PC-9 (cell line): ENCODE measurements at regions not wholly inside any gene's neighbourhood (a gene's known extent, or its start where the extent isn't known, plus 50 kb on each side); places are given as distances from the start of the nearest gene placed in this dataset.

Source experiments
- BruUV-seq: library from RNA; stranded (reverse); fragments of 400-500 nt; replicated peaks from 2 replicates; lab custom pipeline; 2021; lab: Mats Ljungman, UMichigan
- CTCF ChIA-PET: fragments of 300-600 bp; sonication (Branson Sonifier 250); formaldehyde crosslinking; loops from one replicate; lab custom pipeline; 2022; ENCODE audit warnings: antibody characterized with exemption; lab: Charles Lee
- POLR2A ChIA-PET: fragments of 300-600 bp; sonication (Branson Sonifier 250); formaldehyde crosslinking; loops from one replicate; lab custom pipeline; 2022; ENCODE audit warnings: antibody characterized with exemption; ENCODE audit not compliant: unreplicated experiment; lab: Charles Lee
- DNase-seq, 2 experiments: peaks; one replicate each; pipeline versions ENCODE4 v3.0.0 to v3.0.0-alpha.2; 2015 to 2022; ENCODE audit warnings: mixed read lengths in 1 of 2
- H2AFZ ChIP-seq: fragments of 200-600 bp; sonication (generic); 2 replicates; pipeline ENCODE4 v1.8.1; 2017; ENCODE audit warnings: antibody characterized with exemption
- H3F3A ChIP-seq: fragments of 200-600 bp; sonication (generic); 2 replicates; pipeline ENCODE4 v1.8.1; 2017; ENCODE audit warnings: antibody characterized with exemption, mild to moderate bottlenecking, low read depth; ENCODE audit not compliant: insufficient read depth
- H3K27ac ChIP-seq: fragments of 200-600 bp; sonication (generic); 2 replicates; pipeline ENCODE4 v1.6.1; 2016; ENCODE audit warnings: mixed run types
- H3K27me3 ChIP-seq: fragments of 200-600 bp; sonication (generic); 2 replicates; pipeline ENCODE4 v1.6.1; 2016; ENCODE audit warnings: low read depth, mixed run types; ENCODE audit not compliant: insufficient read depth
- H3K36me3 ChIP-seq: fragments of 200-600 bp; sonication (generic); 2 replicates; pipeline ENCODE4 v1.6.1; 2016; ENCODE audit warnings: low read depth, mixed run types
- H3K4me1 ChIP-seq: fragments of 200-600 bp; sonication (generic); replicated peaks from 2 replicates; pipeline ENCODE4 v1.6.1; 2016; ENCODE audit warnings: mixed run types; ENCODE audit not compliant: insufficient read depth
- H3K4me2 ChIP-seq: fragments of 200-600 bp; sonication (generic); 2 replicates; pipeline ENCODE4 v1.6.1; 2017; ENCODE audit warnings: mixed run types
- H3K4me3 ChIP-seq: fragments of 200-600 bp; sonication (generic); 2 replicates; pipeline ENCODE4 v1.6.1; 2016; ENCODE audit warnings: mixed run types
- H3K79me2 ChIP-seq: fragments of 200-600 bp; sonication (generic); 2 replicates; pipeline ENCODE4 v1.6.1; 2017; ENCODE audit warnings: low read depth, mixed run types
- H3K9me2 ChIP-seq: fragments of 200-600 bp; sonication (generic); 2 replicates; pipeline ENCODE4 v1.8.1; 2017; ENCODE audit warnings: mild to moderate bottlenecking; ENCODE audit not compliant: insufficient read depth
- H3K9me3 ChIP-seq: fragments of 200-600 bp; sonication (generic); 2 replicates; pipeline ENCODE4 v1.8.1; 2016; ENCODE audit warnings: low read depth; ENCODE audit not compliant: insufficient read depth
- H4K20me1 ChIP-seq: fragments of 200-600 bp; sonication (generic); 2 replicates; pipeline ENCODE4 v1.8.1; 2017; ENCODE audit not compliant: insufficient read depth
- CTCF ChIP-seq: fragments of 200-600 bp; sonication (generic); conservative IDR thresholded peaks from 2 replicates; pipeline ENCODE4 v1.6.1; 2017; ENCODE audit warnings: mixed run types, antibody characterized with exemption, mild to moderate bottlenecking, moderate library complexity
- EZH2 ChIP-seq: fragments of 200-600 bp; sonication (generic); IDR thresholded peaks from 2 replicates; pipeline ENCODE4 v1.8.0; 2017; ENCODE audit warnings: antibody characterized with exemption, low read depth
- intact Hi-C: fragments of 100-400 bp; cut with micrococcal nuclease; formaldehyde crosslinking; loops from one replicate; pipeline ENCODE4 v1.10.0; 2022; ENCODE audit not compliant: unreplicated experiment

- Histone ChIP-seq H4K20me1 (no peaks in the 10 kb centered on the region), H3K4me3 (no peak overlapping the region), H3K27me3 (no peaks in the 10 kb centered on the region), H3K9me2 (no peaks in the 10 kb centered on the region), H3F3A (no peaks in the 10 kb centered on the region), H2AFZ (no peak overlapping the region), H3K27ac (no peak overlapping the region), H3K9me3 (no peaks in the 10 kb centered on the region), H3K4me1 (no peaks in the 10 kb centered on the region), H3K4me2 (no peak overlapping the region), H3K36me3 (no peaks in the 10 kb centered on the region), H3K79me2 (no peaks in the 10 kb centered on the region)
- CTCF ChIA-PET = interaction anchor here (1.1 kb wide), 1 partner anchor 610 kb away, joined by 4 read pairs; no protein-coding TSS in a partner anchor
- BruUV-seq = no TSS peak
- DNase-seq = no peak
- intact Hi-C loops = no loop called here
- POLR2A ChIA-PET = no interaction called here
- TF ChIP-seq EZH2 (no peak), CTCF (no peak)
These were observed 243.6 kb downstream of the ZIC1 start for GRCh38 chr3:147652651-147653366.

DNA sequence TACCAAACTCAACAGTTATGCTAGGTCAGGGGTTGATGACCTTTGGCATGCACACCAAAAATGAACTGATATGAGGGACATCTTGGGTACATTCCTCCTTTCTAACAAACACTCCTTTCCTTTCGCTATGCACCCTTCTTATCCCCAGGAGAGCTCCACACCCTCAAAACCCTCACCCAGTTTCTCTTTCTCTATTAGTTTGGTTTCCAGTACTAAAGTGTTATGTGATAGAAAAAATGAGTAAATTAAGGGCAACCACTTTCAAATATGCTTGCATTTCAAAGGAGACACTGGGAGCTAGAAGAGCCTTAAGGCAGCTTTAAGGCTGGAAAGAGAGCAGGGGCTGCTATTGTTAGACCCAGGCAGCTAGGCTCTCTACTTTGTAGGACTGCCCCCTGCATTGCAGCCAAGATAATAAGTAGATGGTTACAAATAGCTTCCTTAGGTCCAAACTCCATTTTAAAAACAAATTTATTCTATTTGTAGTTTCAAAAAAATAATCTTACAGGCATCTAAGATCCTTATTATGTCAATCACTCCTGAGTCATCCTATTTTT lies 244.3 kb downstream of the ZIC1 start:
- intact Hi-C loops = no loop called here
- Histone ChIP-seq H3K79me2 (no peaks in the 10 kb centered on the region), H3F3A (no peaks in the 10 kb centered on the region), H3K4me2 (no peak overlapping the region), H4K20me1 (no peaks in the 10 kb centered on the region), H2AFZ (no peak overlapping the region), H3K9me2 (no peaks in the 10 kb centered on the region), H3K9me3 (no peaks in the 10 kb centered on the region), H3K36me3 (no peaks in the 10 kb centered on the region), H3K27ac (no peak overlapping the region), H3K4me3 (no peak overlapping the region), H3K27me3 (no peaks in the 10 kb centered on the region), H3K4me1 (no peaks in the 10 kb centered on the region)
- DNase-seq = no peak
- ChIA-PET POLR2A (interaction anchor here (0.5 kb wide), 1 partner anchor 383 kb away, joined by 3 read pairs; no protein-coding TSS in a partner anchor), CTCF (interaction anchor here (1.1 kb wide), 1 partner anchor 611 kb away, joined by 4 read pairs; no protein-coding TSS in a partner anchor)
- TF ChIP-seq EZH2 (no peak), CTCF (no peak)
- no TSS peak for BruUV-seq

DNA sequence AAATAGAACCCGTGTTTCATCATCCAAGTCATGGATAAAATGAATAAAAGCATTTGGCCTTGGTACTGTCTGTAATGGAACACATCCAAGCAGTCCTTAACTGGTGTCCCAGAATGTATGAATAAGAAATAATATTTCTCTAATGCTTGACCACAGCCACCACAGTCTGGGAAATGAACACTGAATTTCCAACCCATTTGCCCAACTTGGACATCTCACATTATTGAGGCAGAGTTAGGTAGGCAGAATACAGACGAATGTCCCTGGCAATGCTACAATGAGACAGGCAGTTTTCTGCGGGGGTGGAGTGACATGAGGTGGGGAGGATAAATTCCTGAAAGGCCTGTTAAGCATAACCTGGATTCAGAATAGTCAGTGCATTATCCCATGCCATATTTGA lies 245.7 kb downstream of the ZIC1 start:
- Histone ChIP-seq H3K79me2 (no peaks in the 10 kb centered on the region), H3K27ac (no peak overlapping the region), H3K4me2 (no peak overlapping the region), H2AFZ (no peak overlapping the region), H3F3A (no peaks in the 10 kb centered on the region), H3K9me2 (no peaks in the 10 kb centered on the region), H3K36me3 (no peaks in the 10 kb centered on the region), H3K9me3 (no peaks in the 10 kb centered on the region), H3K27me3 (no peaks in the 10 kb centered on the region), H3K4me1 (no peaks in the 10 kb centered on the region), H4K20me1 (no peaks in the 10 kb centered on the region), H3K4me3 (no peak overlapping the region)
- CTCF ChIA-PET = no interaction called here
- no TSS peak for BruUV-seq
- intact Hi-C loops = no loop called here
- POLR2A ChIA-PET = no interaction called here
- no peak for DNase-seq
- TF ChIP-seq CTCF = no peak
- TF ChIP-seq EZH2 = no peak
